ENCODE measurements at regions not wholly inside any gene's neighbourhood (a gene's known extent, or its start where the extent isn't known, plus 50 kb on each side); places are given as distances from the start of the nearest gene placed in this dataset.

GRCh38 chr10:31624611-31625010 lies 304.0 kb downstream of the ARHGAP12 start:
- Histone ChIP-seq H3K4me1 (ENCODE audit: control insufficient read depth in 2 of 2, insufficient read depth in 2 of 2, low read length in 2 of 2) (peaks cover 0 to 5% of the 10 kb centered on the region in 2 donors), H3K27ac (ENCODE audit: low read depth in 2 of 2, low read length in 2 of 2) (no peak overlapping the region), H3K4me3 (ENCODE audit: low read length in 2 of 2) (no peak overlapping the region), H3K9me3 (ENCODE audit: control insufficient read depth in 2 of 2, low read length in 2 of 2) (no peaks in the 10 kb centered on the region), H3K27me3 (ENCODE audit: control insufficient read depth in 2 of 2, insufficient read depth in 2 of 2, low read length in 2 of 2) (no peaks in the 10 kb centered on the region), H3K9ac (ENCODE audit: low read depth in 1 of 2, low read length in 2 of 2) (no peak overlapping the region), H3K36me3 (ENCODE audit: control insufficient read depth in 2 of 2, insufficient read depth in 2 of 2, low read length in 2 of 2) (no peaks in the 10 kb centered on the region)

- H3K27me3 ChIP-seq (ENCODE audit: control insufficient read depth in 2 of 2, insufficient read depth in 2 of 2, low read length in 2 of 2), result no peaks in the 10 kb centered on the region
- no peak overlapping the region for H3K4me3 ChIP-seq (ENCODE audit: low read length in 2 of 2)
- H3K36me3 ChIP-seq (ENCODE audit: control insufficient read depth in 2 of 2, insufficient read depth in 2 of 2, low read length in 2 of 2), result no peaks in the 10 kb centered on the region
- no peak overlapping the region for H3K27ac ChIP-seq (ENCODE audit: low read depth in 2 of 2, low read length in 2 of 2)
- no peaks in the 10 kb centered on the region for H3K9me3 ChIP-seq (ENCODE audit: control insufficient read depth in 2 of 2, low read length in 2 of 2)
- H3K9ac ChIP-seq (ENCODE audit: low read depth in 1 of 2, low read length in 2 of 2), result no peak overlapping the region
- H3K4me1 ChIP-seq (ENCODE audit: control insufficient read depth in 2 of 2, insufficient read depth in 2 of 2, low read length in 2 of 2), result peaks cover 0 to 5% of the 10 kb centered on the region in 2 donors
These were observed 304.7 kb downstream of the ARHGAP12 start for GRCh38 chr10:31623947-31624346.

GRCh38 chr10:31623466-31623865 lies 304.4 kb downstream of the ZEB1 start:
- Histone ChIP-seq H3K9ac (ENCODE audit: low read depth in 1 of 2, low read length in 2 of 2) (no peak overlapping the region), H3K4me1 (ENCODE audit: control insufficient read depth in 2 of 2, insufficient read depth in 2 of 2, low read length in 2 of 2) (peaks cover 0 to 5% of the 10 kb centered on the region in 2 donors), H3K9me3 (ENCODE audit: control insufficient read depth in 2 of 2, low read length in 2 of 2) (no peaks in the 10 kb centered on the region), H3K27me3 (ENCODE audit: control insufficient read depth in 2 of 2, insufficient read depth in 2 of 2, low read length in 2 of 2) (no peaks in the 10 kb centered on the region), H3K27ac (ENCODE audit: low read depth in 2 of 2, low read length in 2 of 2) (no peak overlapping the region), H3K4me3 (ENCODE audit: low read length in 2 of 2) (no peak overlapping the region), H3K36me3 (ENCODE audit: control insufficient read depth in 2 of 2, insufficient read depth in 2 of 2, low read length in 2 of 2) (no peaks in the 10 kb centered on the region)

GRCh38 chr10:31622978-31623377 lies 304.0 kb downstream of the ZEB1 start:
- no peaks in the 10 kb centered on the region for H3K27me3 ChIP-seq (ENCODE audit: control insufficient read depth in 2 of 2, insufficient read depth in 2 of 2, low read length in 2 of 2)
- H3K4me3 ChIP-seq (ENCODE audit: low read length in 2 of 2), result no peak overlapping the region
- no peak overlapping the region for H3K9ac ChIP-seq (ENCODE audit: low read depth in 1 of 2, low read length in 2 of 2)
- H3K4me1 ChIP-seq (ENCODE audit: control insufficient read depth in 2 of 2, insufficient read depth in 2 of 2, low read length in 2 of 2), result peaks cover 0 to 5% of the 10 kb centered on the region in 2 donors
- H3K27ac ChIP-seq (ENCODE audit: low read depth in 2 of 2, low read length in 2 of 2), result no peak overlapping the region
- H3K9me3 ChIP-seq (ENCODE audit: control insufficient read depth in 2 of 2, low read length in 2 of 2), result no peaks in the 10 kb centered on the region
- H3K36me3 ChIP-seq (ENCODE audit: control insufficient read depth in 2 of 2, insufficient read depth in 2 of 2, low read length in 2 of 2), result no peaks in the 10 kb centered on the region

GRCh38 chr10:31621733-31622132 lies 302.7 kb downstream of the ZEB1 start:
- no peak overlapping the region for H3K27ac ChIP-seq (ENCODE audit: low read depth in 2 of 2, low read length in 2 of 2)
- H3K36me3 ChIP-seq (ENCODE audit: control insufficient read depth in 2 of 2, insufficient read depth in 2 of 2, low read length in 2 of 2), result no peaks in the 10 kb centered on the region
- peaks cover 0 to 5% of the 10 kb centered on the region in 2 donors for H3K4me1 ChIP-seq (ENCODE audit: control insufficient read depth in 2 of 2, insufficient read depth in 2 of 2, low read length in 2 of 2)
- no peaks in the 10 kb centered on the region for H3K9me3 ChIP-seq (ENCODE audit: control insufficient read depth in 2 of 2, low read length in 2 of 2)
- no peak overlapping the region for H3K4me3 ChIP-seq (ENCODE audit: low read length in 2 of 2)
- no peaks in the 10 kb centered on the region for H3K27me3 ChIP-seq (ENCODE audit: control insufficient read depth in 2 of 2, insufficient read depth in 2 of 2, low read length in 2 of 2)
- H3K9ac ChIP-seq (ENCODE audit: low read depth in 1 of 2, low read length in 2 of 2), result no peak overlapping the region

GRCh38 chr10:31620226-31621151 lies 301.5 kb downstream of the ZEB1 start:
- Histone ChIP-seq H3K4me3 (ENCODE audit: low read length in 2 of 2) (no peak overlapping the region), H3K9ac (ENCODE audit: low read depth in 1 of 2, low read length in 2 of 2) (no peak overlapping the region), H3K27me3 (ENCODE audit: control insufficient read depth in 2 of 2, insufficient read depth in 2 of 2, low read length in 2 of 2) (no peaks in the 10 kb centered on the region), H3K36me3 (ENCODE audit: control insufficient read depth in 2 of 2, insufficient read depth in 2 of 2, low read length in 2 of 2) (no peaks in the 10 kb centered on the region), H3K4me1 (ENCODE audit: control insufficient read depth in 2 of 2, insufficient read depth in 2 of 2, low read length in 2 of 2) (peaks cover 0 to 5% of the 10 kb centered on the region in 2 donors), H3K9me3 (ENCODE audit: control insufficient read depth in 2 of 2, low read length in 2 of 2) (no peaks in the 10 kb centered on the region), H3K27ac (ENCODE audit: low read depth in 2 of 2, low read length in 2 of 2) (no peak overlapping the region)

- no peak overlapping the region for H3K27ac ChIP-seq (ENCODE audit: low read depth in 2 of 2, low read length in 2 of 2)
- H3K9ac ChIP-seq (ENCODE audit: low read depth in 1 of 2, low read length in 2 of 2), result no peak overlapping the region
- no peaks in the 10 kb centered on the region for H3K27me3 ChIP-seq (ENCODE audit: control insufficient read depth in 2 of 2, insufficient read depth in 2 of 2, low read length in 2 of 2)
- H3K4me1 ChIP-seq (ENCODE audit: control insufficient read depth in 2 of 2, insufficient read depth in 2 of 2, low read length in 2 of 2), result peaks cover 0 to 5% of the 10 kb centered on the region in 2 donors
- H3K36me3 ChIP-seq (ENCODE audit: control insufficient read depth in 2 of 2, insufficient read depth in 2 of 2, low read length in 2 of 2), result no peaks in the 10 kb centered on the region
- no peaks in the 10 kb centered on the region for H3K9me3 ChIP-seq (ENCODE audit: control insufficient read depth in 2 of 2, low read length in 2 of 2)
- H3K4me3 ChIP-seq (ENCODE audit: low read length in 2 of 2), result no peak overlapping the region
These were observed 300.6 kb downstream of the ZEB1 start for GRCh38 chr10:31619531-31620061.

GRCh38 chr10:31618541-31619291 lies 299.7 kb downstream of the ZEB1 start:
- H3K9ac ChIP-seq (ENCODE audit: low read depth in 1 of 2, low read length in 2 of 2), result no peak overlapping the region

GRCh38 chr10:31617757-31618156 lies 298.7 kb downstream of the ZEB1 start:
- no peak overlapping the region for H3K9ac ChIP-seq (ENCODE audit: low read depth in 1 of 2, low read length in 2 of 2)
- no peak overlapping the region for H3K4me3 ChIP-seq (ENCODE audit: low read length in 2 of 2)
- no peaks in the 10 kb centered on the region for H3K27me3 ChIP-seq (ENCODE audit: control insufficient read depth in 2 of 2, insufficient read depth in 2 of 2, low read length in 2 of 2)
- peaks cover 0 to 5% of the 10 kb centered on the region in 2 donors for H3K4me1 ChIP-seq (ENCODE audit: control insufficient read depth in 2 of 2, insufficient read depth in 2 of 2, low read length in 2 of 2)
- no peaks in the 10 kb centered on the region for H3K9me3 ChIP-seq (ENCODE audit: control insufficient read depth in 2 of 2, low read length in 2 of 2)
- H3K27ac ChIP-seq (ENCODE audit: low read depth in 2 of 2, low read length in 2 of 2), result no peak overlapping the region
- no peaks in the 10 kb centered on the region for H3K36me3 ChIP-seq (ENCODE audit: control insufficient read depth in 2 of 2, insufficient read depth in 2 of 2, low read length in 2 of 2)

More at GRCh38 chr10:31618541-31619291, 299.7 kb downstream of the ZEB1 start:
- Histone ChIP-seq H3K36me3 (ENCODE audit: control insufficient read depth in 2 of 2, insufficient read depth in 2 of 2, low read length in 2 of 2) (no peaks in the 10 kb centered on the region), H3K4me3 (ENCODE audit: low read length in 2 of 2) (no peak overlapping the region), H3K4me1 (ENCODE audit: control insufficient read depth in 2 of 2, insufficient read depth in 2 of 2, low read length in 2 of 2) (peaks cover 0 to 5% of the 10 kb centered on the region in 2 donors), H3K27me3 (ENCODE audit: control insufficient read depth in 2 of 2, insufficient read depth in 2 of 2, low read length in 2 of 2) (no peaks in the 10 kb centered on the region), H3K27ac (ENCODE audit: low read depth in 2 of 2, low read length in 2 of 2) (no peak overlapping the region), H3K9me3 (ENCODE audit: control insufficient read depth in 2 of 2, low read length in 2 of 2) (no peaks in the 10 kb centered on the region)

GRCh38 chr10:31617133-31617532 lies 298.1 kb downstream of the ZEB1 start:
- no peak overlapping the region for H3K4me3 ChIP-seq (ENCODE audit: low read length in 2 of 2)
- no peak overlapping the region for H3K9ac ChIP-seq (ENCODE audit: low read depth in 1 of 2, low read length in 2 of 2)
- no peaks in the 10 kb centered on the region for H3K27me3 ChIP-seq (ENCODE audit: control insufficient read depth in 2 of 2, insufficient read depth in 2 of 2, low read length in 2 of 2)
- H3K9me3 ChIP-seq (ENCODE audit: control insufficient read depth in 2 of 2, low read length in 2 of 2), result no peaks in the 10 kb centered on the region
- H3K36me3 ChIP-seq (ENCODE audit: control insufficient read depth in 2 of 2, insufficient read depth in 2 of 2, low read length in 2 of 2), result no peaks in the 10 kb centered on the region
- H3K27ac ChIP-seq (ENCODE audit: low read depth in 2 of 2, low read length in 2 of 2), result no peak overlapping the region
- H3K4me1 ChIP-seq (ENCODE audit: control insufficient read depth in 2 of 2, insufficient read depth in 2 of 2, low read length in 2 of 2), result peaks cover 0 to 5% of the 10 kb centered on the region in 2 donors

All from mucosa of rectum (tissue), 2 donors.